ENCODE measurements at regions not wholly inside any gene's neighbourhood (a gene's known extent, or its start where the extent isn't known, plus 50 kb on each side); places are given as distances from the start of the nearest gene placed in this dataset.

- no peaks in the 10 kb centered on the region for H3K36me3 ChIP-seq (ENCODE audit: control insufficient read depth, insufficient read depth, low read length)
- no peaks in the 10 kb centered on the region for H3K4me1 ChIP-seq (ENCODE audit: control insufficient read depth, insufficient read depth, low read length)
- no peak overlapping the region for H3K4me3 ChIP-seq (ENCODE audit: low read depth in 2 of 2, low read length in 2 of 2)
- no peak for ATAC-seq
- ChIA-PET CTCF (no interaction called here), POLR2A (no interaction called here)
- H3K27ac ChIP-seq (ENCODE audit: low read length), result no peak overlapping the region
- no peaks in the 10 kb centered on the region for H3K9me3 ChIP-seq (ENCODE audit: control insufficient read depth, insufficient read depth, low read depth, low read length)
- TF ChIP-seq TCF7L2 (IDR thresholded peaks at IDR 0.05; ENCODE audit: low read depth, low read length) (no peak), POLR2AphosphoS5 (IDR thresholded peaks at IDR 0.05; ENCODE audit: low read depth, low read length) (no peak), SIN3A (IDR thresholded peaks at IDR 0.05; ENCODE audit: borderline replicate concordance, insufficient read depth, low read depth, low read length) (no peak)
- DNase-seq (ENCODE audit: low read depth, low spot score), result no peak
- H3K27me3 ChIP-seq (ENCODE audit: control insufficient read depth, insufficient read depth, low read length), result no peaks in the 10 kb centered on the region
- intact Hi-C loops (cut with micrococcal nuclease; ENCODE audit: unreplicated experiment) (no loop called here), in situ Hi-C loops (cut with HindIII; ENCODE audit: low pct_unique_long_range_greater_than_20kb, low sequenced_read_pairs) (no loop called here)
- no TSS peak for BruUV-seq (replicated peaks)
Measured at GRCh38 chr2:59008950-59009349, 767.8 kb upstream of the FANCL start.

- no peaks in the 10 kb centered on the region for H3K9me3 ChIP-seq (ENCODE audit: control insufficient read depth, insufficient read depth, low read depth, low read length)
- ATAC-seq (no peak), DNase-seq (ENCODE audit: low read depth, low spot score) (no peak)
- H3K36me3 ChIP-seq (ENCODE audit: control insufficient read depth, insufficient read depth, low read length), result no peaks in the 10 kb centered on the region
- no peaks in the 10 kb centered on the region for H3K4me1 ChIP-seq (ENCODE audit: control insufficient read depth, insufficient read depth, low read length)
- ChIA-PET CTCF (no interaction called here), POLR2A (interaction anchor here (0.6 kb wide), 1 partner anchor 26 kb away, joined by 9 read pairs; no protein-coding TSS in a partner anchor)
- no peak for TF ChIP-seq SIN3A (IDR thresholded peaks at IDR 0.05; ENCODE audit: borderline replicate concordance, insufficient read depth, low read depth, low read length)
- TF ChIP-seq POLR2AphosphoS5 (IDR thresholded peaks at IDR 0.05; ENCODE audit: low read depth, low read length), result no peak
- no peak for TF ChIP-seq TCF7L2 (IDR thresholded peaks at IDR 0.05; ENCODE audit: low read depth, low read length)
- no peak for TF ChIP-seq CTCF (IDR thresholded peaks at IDR 0.05)
- no peaks in the 10 kb centered on the region for H3K27me3 ChIP-seq (ENCODE audit: control insufficient read depth, insufficient read depth, low read length)
- BruUV-seq (replicated peaks), result no TSS peak
- in situ Hi-C loops (cut with HindIII; ENCODE audit: low pct_unique_long_range_greater_than_20kb, low sequenced_read_pairs), result no loop called here
- intact Hi-C loops (cut with micrococcal nuclease; ENCODE audit: unreplicated experiment), result no loop called here
- no peak overlapping the region for H3K4me3 ChIP-seq (ENCODE audit: low read depth in 2 of 2, low read length in 2 of 2)
- no peak overlapping the region for H3K27ac ChIP-seq (ENCODE audit: low read length)
Measured at GRCh38 chr2:59005836-59006615, 764.9 kb upstream of the FANCL start.

- BruUV-seq (replicated peaks), result no TSS peak
- H3K4me1 ChIP-seq (ENCODE audit: control insufficient read depth, insufficient read depth, low read length), result no peaks in the 10 kb centered on the region
- DNase-seq (ENCODE audit: low read depth, low spot score) (no peak), ATAC-seq (no peak)
- CTCF ChIA-PET, result no interaction called here
- no peak overlapping the region for H3K27ac ChIP-seq (ENCODE audit: low read length)
- H3K9me3 ChIP-seq (ENCODE audit: control insufficient read depth, insufficient read depth, low read depth, low read length), result no peaks in the 10 kb centered on the region
- TF ChIP-seq CTCF (IDR thresholded peaks at IDR 0.05) (no peak), SIN3A (IDR thresholded peaks at IDR 0.05; ENCODE audit: borderline replicate concordance, insufficient read depth, low read depth, low read length) (no peak)
- intact Hi-C loops (cut with micrococcal nuclease; ENCODE audit: unreplicated experiment), result no loop called here
- POLR2A ChIA-PET, result no interaction called here
- H3K36me3 ChIP-seq (ENCODE audit: control insufficient read depth, insufficient read depth, low read length), result no peaks in the 10 kb centered on the region
- no peak overlapping the region for H3K4me3 ChIP-seq (ENCODE audit: low read depth in 2 of 2, low read length in 2 of 2)
- in situ Hi-C loops (cut with HindIII; ENCODE audit: low pct_unique_long_range_greater_than_20kb, low sequenced_read_pairs), result no loop called here
- H3K27me3 ChIP-seq (ENCODE audit: control insufficient read depth, insufficient read depth, low read length), result no peaks in the 10 kb centered on the region
Measured at GRCh38 chr2:59004621-59005020, 763.5 kb upstream of the FANCL start.
